GM18517 (cell line): ENCODE measurements at regions not wholly inside any gene's neighbourhood (a gene's known extent, or its start where the extent isn't known, plus 50 kb on each side); places are given as distances from the start of the nearest gene placed in this dataset.
"Not testable (repeated sequence)": the region's sequence is repeated elsewhere in the genome, so short reads cannot be mapped to it uniquely, and the experiment has no call there.

Experiments used
- ATAC-seq: cut with Tn5 transposase; IDR thresholded peaks from one replicate; pipeline ENCODE4 v1.9.1; 2021; ENCODE audit warnings: mild to moderate bottlenecking, moderate library complexity; ENCODE audit not compliant: unreplicated experiment

GRCh38 chr16:5966004-5966403, 868.4 kb upstream of the EEF2KMT start:
- no peak for ATAC-seq

GRCh38 chr16:5965321-5965720, 867.7 kb upstream of the EEF2KMT start:
- no peak for ATAC-seq

- no peak for ATAC-seq
Measured at GRCh38 chr16:5951486-5951885, 853.9 kb upstream of the EEF2KMT start.

DNA sequence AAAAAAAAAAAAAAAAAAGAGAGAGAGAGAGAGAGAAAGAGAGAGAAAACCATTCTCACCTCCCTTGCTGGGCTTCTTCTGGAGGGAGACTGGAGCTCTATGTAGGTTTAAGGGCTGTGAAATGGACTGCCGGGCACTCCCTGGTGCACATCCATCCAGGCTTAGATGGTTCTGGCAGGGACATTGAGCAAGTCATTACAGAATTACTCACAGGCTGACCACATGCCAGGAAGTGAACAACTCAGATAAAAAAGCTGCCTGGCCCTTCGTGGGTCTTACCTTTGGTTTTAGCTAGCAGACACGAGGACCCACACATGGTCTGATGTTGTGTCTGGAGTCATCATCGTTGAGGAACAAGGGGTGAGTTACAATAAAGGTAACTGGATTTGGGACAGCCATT, 847.4 kb upstream of the EEF2KMT start:
- no peak for ATAC-seq

GRCh38 chr16:5938607-5939006, 841.0 kb upstream of the EEF2KMT start:
- ATAC-seq, result no peak

DNA sequence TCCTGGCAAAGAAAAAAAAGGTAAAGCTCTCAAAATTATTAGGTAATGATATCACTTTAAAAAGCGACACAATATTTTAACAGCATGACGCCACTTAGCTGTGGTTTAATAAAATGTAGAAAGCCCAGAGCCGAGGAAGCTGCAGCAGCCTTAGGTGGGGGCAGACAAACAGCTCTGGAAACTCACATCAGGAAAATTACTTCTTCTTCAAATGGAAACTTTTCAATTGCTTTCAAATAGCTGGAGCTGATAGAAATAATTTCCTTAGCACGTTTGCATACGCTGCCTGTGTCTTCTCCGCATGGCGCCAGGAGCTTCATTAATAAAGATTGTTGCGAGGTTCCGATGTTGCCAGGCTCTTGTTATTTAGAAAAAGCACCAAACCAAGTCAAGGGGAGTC, 835.3 kb upstream of the EEF2KMT start:
- ATAC-seq, result no peak

DNA sequence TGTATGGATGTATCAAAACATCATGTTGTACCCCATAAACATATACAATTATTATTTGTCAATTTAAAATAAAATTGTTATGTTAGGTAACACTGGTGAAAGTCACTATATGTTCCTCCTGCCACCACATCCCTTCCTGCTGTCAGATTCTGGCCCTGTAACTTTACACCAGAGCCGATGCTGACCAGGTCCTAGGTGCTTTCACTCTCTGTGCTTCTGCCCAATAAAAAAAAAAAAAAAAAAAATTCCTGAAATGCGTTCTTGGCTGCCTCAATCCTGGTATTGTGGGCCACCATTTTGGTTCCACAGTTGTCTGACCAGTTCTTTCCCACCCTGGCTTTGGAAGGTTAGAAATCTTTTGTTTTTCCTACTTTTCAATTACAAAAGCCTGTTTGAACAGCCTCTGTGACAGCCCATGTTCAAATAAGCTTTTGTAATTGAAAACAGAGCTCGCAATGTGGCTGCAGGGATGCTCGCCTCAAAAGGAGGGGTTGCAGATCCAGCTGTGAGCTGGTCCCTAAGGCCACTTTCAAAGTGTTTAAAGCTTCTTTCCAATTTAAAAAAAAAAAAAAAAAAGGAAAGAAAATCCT, 831.0 kb upstream of the EEF2KMT start:
- ATAC-seq, result no peak

GRCh38 chr16:5925850-5926249, 828.3 kb upstream of the EEF2KMT start:
- ATAC-seq, result no peak

GRCh38 chr16:5922686-5923085, 825.1 kb upstream of the EEF2KMT start:
- ATAC-seq, result no peak

GRCh38 chr16:5918567-5919130, 821.1 kb upstream of the EEF2KMT start:
- ATAC-seq, result no peak

- no peak for ATAC-seq
Measured at GRCh38 chr16:5917436-5918195, 820.0 kb upstream of the EEF2KMT start.

GRCh38 chr16:5916711-5917191, 819.2 kb upstream of the EEF2KMT start:
- ATAC-seq, result no peak

DNA sequence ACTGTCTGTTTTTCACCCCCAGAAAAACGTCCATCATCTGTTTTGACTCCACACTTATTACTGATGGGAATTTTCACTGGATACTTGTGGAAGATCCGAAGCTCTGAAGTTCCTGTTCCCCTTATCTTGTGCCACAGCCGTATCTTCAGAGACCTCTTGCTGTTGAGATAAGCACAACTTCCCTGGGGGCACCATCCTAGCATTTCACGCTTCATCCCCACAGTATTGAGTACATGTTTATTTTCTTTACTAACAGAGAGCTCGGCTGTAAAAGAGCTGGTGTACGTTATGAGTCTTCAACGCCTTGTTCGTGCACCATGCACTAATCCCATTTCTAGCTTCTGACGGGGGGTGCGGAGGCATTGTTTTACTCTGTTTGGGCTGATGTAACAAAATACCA, 813.6 kb upstream of the EEF2KMT start:
- no peak for ATAC-seq

DNA sequence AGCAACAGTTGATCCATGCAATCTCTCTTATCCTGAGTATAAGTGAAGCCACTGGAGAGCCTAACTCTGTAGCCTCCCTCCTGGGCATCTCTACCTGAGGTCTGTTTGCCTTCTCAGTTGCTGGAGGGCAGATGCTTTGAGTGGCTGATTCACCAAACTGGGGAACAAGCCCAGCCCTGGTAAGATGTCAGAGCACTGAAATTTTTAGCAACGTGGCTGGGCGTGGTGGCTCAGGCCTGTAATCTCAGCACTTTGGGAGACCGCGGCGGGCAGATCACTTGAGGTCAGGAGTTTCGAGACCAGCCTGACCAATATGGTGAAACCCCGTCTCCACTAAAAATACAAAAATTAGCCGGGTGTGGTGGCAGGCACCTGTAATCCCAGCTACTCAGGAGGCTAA, 812.0 kb upstream of the EEF2KMT start:
- not testable (repeated sequence) for ATAC-seq

GRCh38 chr16:5907544-5907943, 809.9 kb upstream of the EEF2KMT start:
- no peak for ATAC-seq

- no peak for ATAC-seq
Measured at GRCh38 chr16:5906351-5906750, 808.8 kb upstream of the EEF2KMT start.

- no peak for ATAC-seq
Measured at GRCh38 chr16:5905935-5906334, 808.3 kb upstream of the EEF2KMT start.

- no peak for ATAC-seq
Measured at GRCh38 chr16:5903832-5904231, 806.2 kb upstream of the EEF2KMT start.

DNA sequence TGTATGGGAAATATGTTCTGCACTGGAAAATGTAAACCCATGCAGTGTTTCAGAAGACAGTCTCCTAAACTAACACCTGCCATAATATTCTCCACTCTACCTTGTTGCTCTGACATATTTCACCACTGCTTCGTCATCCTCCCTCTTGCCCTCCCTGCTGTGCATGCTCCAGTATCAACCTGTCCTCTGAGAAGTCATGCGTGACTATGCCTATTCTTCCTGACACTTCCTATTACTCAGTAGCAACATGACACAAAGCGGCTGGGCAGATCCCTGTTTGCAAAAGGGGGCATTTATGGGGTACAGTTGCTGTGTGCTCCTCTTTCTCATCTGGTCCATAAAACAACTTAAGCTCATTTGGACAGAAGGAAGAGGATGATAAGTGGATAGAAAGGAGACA, 805.6 kb upstream of the EEF2KMT start:
- ATAC-seq, result no peak

DNA sequence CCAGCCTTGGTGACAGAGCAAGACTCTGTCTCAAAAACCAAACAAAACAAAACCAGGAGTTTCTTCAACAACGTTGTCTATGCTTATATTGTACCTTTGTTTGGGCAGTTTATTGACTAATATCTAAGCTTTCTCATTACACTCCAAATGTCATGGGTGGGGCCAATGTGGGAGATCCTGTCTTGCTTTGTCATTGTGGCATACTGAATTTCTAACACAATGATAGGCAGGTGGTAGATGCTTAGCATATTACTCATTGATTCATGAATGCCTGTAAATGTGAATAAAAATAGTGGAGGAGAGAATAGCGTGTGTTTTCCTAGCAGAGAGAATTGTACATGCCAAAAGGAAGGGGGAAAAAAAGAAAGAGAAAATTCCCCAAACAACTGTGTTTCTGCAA, 802.5 kb upstream of the EEF2KMT start:
- no peak for ATAC-seq

- no peak for ATAC-seq
Measured at GRCh38 chr16:5895976-5896375, 798.4 kb upstream of the EEF2KMT start.

DNA sequence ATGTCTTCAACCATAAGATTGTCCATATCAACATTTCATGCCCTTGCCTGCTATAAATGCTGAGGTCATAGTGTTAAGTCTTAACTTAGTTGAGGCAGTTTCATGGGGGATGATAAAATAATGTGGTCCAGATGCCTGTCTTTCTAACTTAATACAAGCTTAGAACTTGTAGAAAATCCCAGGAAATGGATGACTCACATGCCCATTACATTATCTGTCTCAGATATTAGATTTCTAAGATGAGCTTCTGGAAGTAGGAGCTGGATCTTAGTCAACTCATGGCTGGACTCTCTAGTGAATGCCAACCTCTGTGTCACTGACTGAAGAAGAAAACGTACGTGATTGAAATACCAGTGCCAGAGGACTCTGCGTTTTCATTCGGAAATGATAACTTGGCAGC, 797.5 kb upstream of the EEF2KMT start:
- ATAC-seq, result no peak
